ENCODE measurements at regions not wholly inside any gene's neighbourhood (a gene's known extent, or its start where the extent isn't known, plus 50 kb on each side); places are given as distances from the start of the nearest gene placed in this dataset.

GRCh38 chr3:66907136-66907535 lies 91.0 kb upstream of the KBTBD8 start:
- TF ChIP-seq FOXM1 (IDR thresholded peaks at IDR 0.05; ENCODE audit: borderline replicate concordance) (no peak), CTBP1 (IDR thresholded peaks at IDR 0.05; ENCODE audit: borderline replicate concordance) (no peak), ZNF384 (IDR thresholded peaks at IDR 0.05) (no peak), FOXK2 (IDR thresholded peaks at IDR 0.05) (no peak), SP1 (IDR thresholded peaks at IDR 0.05) (no peak), NFRKB (IDR thresholded peaks at IDR 0.05) (no peak), LEF1 (IDR thresholded peaks at IDR 0.05; ENCODE audit: borderline replicate concordance) (no peak), ELF4 (IDR thresholded peaks at IDR 0.05) (no peak), ARNT (IDR thresholded peaks at IDR 0.05) (no peak)
